K562 (cell line): ENCODE measurements at regions not wholly inside any gene's neighbourhood (a gene's known extent, or its start where the extent isn't known, plus 50 kb on each side); places are given as distances from the start of the nearest gene placed in this dataset.

Experiments used
- ATAC-seq: fragments of 200-7000 bp; cut with Tn5 transposase; 3 replicates; pipeline ENCODE4 v1.9.1; 2020; ENCODE audit warnings: moderate library complexity
- BruUV-seq: library from RNA; stranded (reverse); fragments of 400-500 nt; replicated peaks from 2 replicates; lab custom pipeline; 2021; lab: Mats Ljungman, UMichigan
- CTCF ChIA-PET: fragments of 300-600 bp; formaldehyde crosslinking; extraction: SDS; loops from one replicate; lab custom pipeline; 2021; ENCODE audit warnings: low intra/inter-chr PET ratio; lab: Yijun Ruan, JAX
- POLR2A ChIA-PET: fragments of 300-600, 350-650 bp; sonication (Branson Sonifier 250); formaldehyde crosslinking; extraction: SDS; loops from one replicate; lab custom pipeline; 2021; ENCODE audit warnings: antibody characterized with exemption, inconsistent platforms; lab: Yijun Ruan, JAX
- DNase-seq, 4 experiments: peaks; one replicate each; pipeline versions ENCODE4 v3.0.0 to v3.0.0-alpha.2; 2011 to 2018; ENCODE audit warnings: low spot score in 3 of 4, mixed read lengths in 3 of 4; ENCODE audit errors: extremely low read depth in 1 of 4
- FAIRE-seq: peaks from 2 replicates; lab custom pipeline; 2011; peaks lifted over from hg19 to GRCh38; lab: Jason Lieb, UNC
- H2AFZ ChIP-seq: 2 replicates; pipeline ENCODE4 v1.6.0; 2011; ENCODE audit warnings: low read depth, low read length, control low read depth, inconsistent platforms
- H3K27ac ChIP-seq: fragments of 200-600 bp; 3 replicates; pipeline ENCODE4 v1.8.0; 2011; ENCODE audit warnings: low read depth, mild to moderate bottlenecking, control low read depth, inconsistent platforms, low read length, moderate library complexity, mixed read lengths; ENCODE audit errors: extremely low read depth
- H3K27me3 ChIP-seq, 2 experiments: fragments of 300-600 bp in 1 of 2; 2 replicates in 1 of 2; 3 replicates in 1 of 2; pipeline versions ENCODE4 v1.6.0 to v1.8.0; 2011; ENCODE audit warnings: inconsistent platforms in 2 of 2, low read length in 2 of 2, mild to moderate bottlenecking in 1 of 2, mixed read lengths in 1 of 2, moderate library complexity in 1 of 2; ENCODE audit not compliant: control insufficient read depth in 2 of 2, insufficient read depth in 2 of 2
- H3K36me3 ChIP-seq: fragments of 300-600 bp; 3 replicates; pipeline ENCODE4 v1.8.0; 2011; ENCODE audit warnings: mild to moderate bottlenecking, low read length, inconsistent platforms; ENCODE audit not compliant: control insufficient read depth, insufficient read depth
- H3K4me1 ChIP-seq, 2 experiments: fragments of 200-600 bp in 1 of 2; replicated peaks in 1 of 2; 2 replicates in 1 of 2; 3 replicates in 1 of 2; pipeline versions ENCODE4 v1.5.1 to v1.8.0; 2011; ENCODE audit warnings: inconsistent platforms in 2 of 2, low read length in 2 of 2, mild to moderate bottlenecking in 1 of 2, mixed read lengths in 1 of 2, moderate library complexity in 1 of 2; ENCODE audit not compliant: control insufficient read depth in 2 of 2, insufficient read depth in 2 of 2
- H3K4me2 ChIP-seq: 2 replicates; pipeline ENCODE4 v1.6.1; 2011; ENCODE audit warnings: low read length, control low read depth, inconsistent platforms, mixed read lengths; ENCODE audit not compliant: insufficient read depth
- H3K4me3 ChIP-seq: fragments of 200-600 bp; sonication (generic), shearing (Covaris generic); 2 replicates; pipeline ENCODE4 v1.5.1; 2016; ENCODE audit warnings: control low read depth, inconsistent platforms
- H3K79me2 ChIP-seq: fragments of 200-600 bp; 3 replicates; pipeline ENCODE4 v1.8.0; 2011; ENCODE audit warnings: low read length, inconsistent platforms; ENCODE audit not compliant: control insufficient read depth, insufficient read depth
- H3K9ac ChIP-seq, 2 experiments: 2 replicates each; pipeline versions ENCODE4 v1.6.0 to v1.6.1; 2011; ENCODE audit warnings: low read depth in 2 of 2, low read length in 2 of 2, control low read depth in 1 of 2, inconsistent platforms in 1 of 2, mild to moderate bottlenecking in 1 of 2, mixed read lengths in 1 of 2; ENCODE audit not compliant: insufficient read depth in 1 of 2
- H3K9me1 ChIP-seq: one replicate; pipeline ENCODE4 v1.6.0; 2011; ENCODE audit warnings: inconsistent platforms, mild to moderate bottlenecking, low read length, moderate library complexity; ENCODE audit not compliant: control insufficient read depth, insufficient read depth
- H3K9me3 ChIP-seq: replicated peaks from 2 replicates; pipeline ENCODE4 v1.5.1; 2011; ENCODE audit warnings: low read depth, low read length, inconsistent platforms; ENCODE audit not compliant: control insufficient read depth, insufficient read depth
- H4K20me1 ChIP-seq: replicated peaks from 2 replicates; pipeline ENCODE4 v1.6.1; 2011; ENCODE audit warnings: low read length, inconsistent platforms, mixed read lengths; ENCODE audit not compliant: control insufficient read depth, insufficient read depth
- CHD2 ChIP-seq: IDR thresholded peaks from 2 replicates; pipeline ENCODE4 v1.6.1; 2011; ENCODE audit warnings: low read depth, low read length
- GABPA ChIP-seq: fragments of 200-800 bp; sonication (Bioruptor generic); conservative IDR thresholded peaks from 2 replicates; pipeline ENCODE4 v1.6.1; 2016; ENCODE audit warnings: low read depth, missing genetic modification characterization, missing compliant biosample characterization
- HSF4 ChIP-seq: fragments of 250-450 bp; sonication (Bioruptor Pico); IDR thresholded peaks from 2 replicates; pipeline ENCODE4 v2.1.2; 2022; ENCODE audit warnings: mild to moderate bottlenecking, moderate library complexity, borderline replicate concordance
- NFE2 ChIP-seq: IDR thresholded peaks from 2 replicates; pipeline ENCODE4 v1.6.1; 2014; ENCODE audit warnings: antibody characterized with exemption, low read depth
- POLR3G ChIP-seq: IDR thresholded peaks from 2 replicates; pipeline ENCODE4 v1.6.1; 2011; ENCODE audit not compliant: insufficient read length, insufficient replicate concordance; ENCODE audit errors: extremely low read depth
- RBM22 ChIP-seq: fragments of 200-400 bp; formaldehyde crosslinking; IDR thresholded peaks from 2 replicates; pipeline ENCODE4 v1.6.1; 2018; ENCODE audit warnings: low read length, low read depth; ENCODE audit not compliant: poor library complexity, severe bottlenecking
- TCF7 ChIP-seq: sonication (generic); IDR thresholded peaks from 2 replicates; pipeline ENCODE4 v1.6.1; 2016; ENCODE audit warnings: antibody characterized with exemption, borderline replicate concordance
- UBTF ChIP-seq, 2 experiments: IDR thresholded peaks; 2 replicates each; pipeline ENCODE4 v1.6.1; 2012; ENCODE audit warnings: improper control_type of control experiment in 2 of 2, low read depth in 2 of 2, low read length in 2 of 2, borderline replicate concordance in 1 of 2
- ZEB2 ChIP-seq: fragments of 450-650 bp; IDR thresholded peaks from 2 replicates; pipeline ENCODE4 v1.6.1; 2016
- ZNF134 ChIP-seq: fragments of 250-450 bp; sonication (Bioruptor Pico); conservative IDR thresholded peaks from 2 replicates; pipeline ENCODE4 v1.4.0; 2020
- ZNF282 ChIP-seq: sonication (generic); formaldehyde crosslinking; IDR thresholded peaks from 2 replicates; pipeline ENCODE4 v1.8.1; 2023; ENCODE audit warnings: missing genetic modification reagents
- WGBS: fragments of 100-300 bp; shearing (Covaris generic); methylation state at CpG from one replicate; pipeline ENCODE4 v1.1.6; 2016; ENCODE audit warnings: low coverage, mixed read lengths; ENCODE audit not compliant: insufficient coverage; ENCODE audit errors: missing lambda C conversion rate; 5-methylcytosine and 5-hydroxymethylcytosine counted together
- in situ Hi-C: fragments of 300-500 bp; cut with MboI; formaldehyde crosslinking; loops from 4 replicates; pipeline ENCODE4 v1.15.0; 2018; ENCODE audit warnings: inconsistent platforms, mixed read lengths
- intact Hi-C: fragments of 100-400 bp; cut with micrococcal nuclease; formaldehyde crosslinking; loops from 2 replicates; pipeline ENCODE4 v1.14.2; 2022
- TF ChIP-seq, protein P1 (sequence below), 3 experiments: fragments of 200-800 bp in 1 of 3; sonication (Bioruptor generic) in 1 of 3; sonication (generic) in 1 of 3; formaldehyde crosslinking in 1 of 3; IDR thresholded peaks; 2 replicates each; pipeline versions ENCODE4 v1.6.1 to v1.8.0; 2016 to 2022; ENCODE audit warnings: mild to moderate bottlenecking in 2 of 3, missing compliant biosample characterization in 2 of 3, missing genetic modification characterization in 2 of 3, missing genetic modification reagents in 1 of 3
- TF ChIP-seq, protein P2 (sequence below): IDR thresholded peaks from 3 replicates; pipeline ENCODE4 v1.6.1; 2011; ENCODE audit warnings: borderline replicate concordance, mild to moderate bottlenecking; ENCODE audit not compliant: insufficient read length, insufficient read depth

DNA sequence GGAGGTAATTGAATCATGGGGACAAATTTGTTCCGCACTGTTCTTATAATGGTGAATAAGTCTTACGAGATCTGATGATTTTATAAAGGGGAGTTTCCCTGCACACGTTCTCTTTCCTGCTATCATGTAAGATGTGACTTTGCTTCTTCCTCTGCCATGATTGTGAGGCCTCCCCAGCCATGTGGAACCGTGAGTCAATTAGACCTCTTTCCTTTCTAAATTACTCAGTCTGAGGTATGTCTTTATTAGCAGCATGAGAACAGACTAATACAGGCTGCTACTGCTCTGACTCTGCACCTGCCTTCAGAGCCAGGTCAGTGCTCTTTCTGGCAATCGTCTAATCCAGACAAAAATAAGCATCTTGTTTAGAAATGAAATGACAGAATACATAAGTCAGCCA is 479.2 kb upstream of the TUSC1 start:
- no peaks in the 10 kb centered on the region for H4K20me1 ChIP-seq
- ATAC-seq = no peak
- no peak overlapping the region for H3K9ac ChIP-seq
- BruUV-seq = no TSS peak
- intact Hi-C loops = no loop called here
- in situ Hi-C loops = no loop called here
- H3K4me1 ChIP-seq = no peaks in the 10 kb centered on the region
- WGBS = no CpG with 5 or more reads among the region's 5 CpGs
- FAIRE-seq = no peak
- no peak overlapping the region for H3K4me2 ChIP-seq
- no peak overlapping the region for H2AFZ ChIP-seq
- H3K27ac ChIP-seq = no peak overlapping the region
- TF ChIP-seq CHD2 (no peak), UBTF (IDR thresholded peaks at IDR 0.05; ENCODE audit: borderline replicate concordance in 1 of 2, low read depth in 2 of 2, low read length in 2 of 2) (no peak), TCF7 (no peak), GABPA (tag) (no peak), ZNF134 (CRISPR knock-in tag) (no peak), RBM22 (no peak), POLR3G (no peak), ZNF282 (CRISPR knock-in tag) (no peak), NFE2 (no peak), ZEB2 (no peak), HSF4 (CRISPR knock-in tag) (no peak)
- TF ChIP-seq, protein P1, sequence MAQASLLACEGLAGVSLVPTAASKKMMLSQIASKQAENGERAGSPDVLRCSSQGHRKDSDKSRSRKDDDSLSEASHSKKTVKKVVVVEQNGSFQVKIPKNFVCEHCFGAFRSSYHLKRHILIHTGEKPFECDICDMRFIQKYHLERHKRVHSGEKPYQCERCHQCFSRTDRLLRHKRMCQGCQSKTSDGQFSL (CRISPR knock-in tag; IDR thresholded peaks at IDR 0.05) = no peak
- TF ChIP-seq, protein P1 (tag; IDR thresholded peaks at IDR 0.05) = no peak
- TF ChIP-seq, protein P2, sequence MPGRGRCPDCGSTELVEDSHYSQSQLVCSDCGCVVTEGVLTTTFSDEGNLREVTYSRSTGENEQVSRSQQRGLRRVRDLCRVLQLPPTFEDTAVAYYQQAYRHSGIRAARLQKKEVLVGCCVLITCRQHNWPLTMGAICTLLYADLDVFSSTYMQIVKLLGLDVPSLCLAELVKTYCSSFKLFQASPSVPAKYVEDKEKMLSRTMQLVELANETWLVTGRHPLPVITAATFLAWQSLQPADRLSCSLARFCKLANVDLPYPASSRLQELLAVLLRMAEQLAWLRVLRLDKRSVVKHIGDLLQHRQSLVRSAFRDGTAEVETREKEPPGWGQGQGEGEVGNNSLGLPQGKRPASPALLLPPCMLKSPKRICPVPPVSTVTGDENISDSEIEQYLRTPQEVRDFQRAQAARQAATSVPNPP = no peak
- H3K36me3 ChIP-seq = no peaks in the 10 kb centered on the region
- DNase-seq = no peak
- H3K9me3 ChIP-seq = no peaks in the 10 kb centered on the region
- no peaks in the 10 kb centered on the region for H3K9me1 ChIP-seq
- H3K27me3 ChIP-seq = no peaks in the 10 kb centered on the region
- ChIA-PET POLR2A (no interaction called here), CTCF (no interaction called here)
- H3K4me3 ChIP-seq = no peak overlapping the region
- no peaks in the 10 kb centered on the region for H3K79me2 ChIP-seq
